GM12873 (cell line): ENCODE measurements at regions not wholly inside any gene's neighbourhood (a gene's known extent, or its start where the extent isn't known, plus 50 kb on each side); places are given as distances from the start of the nearest gene placed in this dataset.

ENCODE experiments used
- TF ChIP-seq, protein P1 (sequence below): IDR thresholded peaks from 2 replicates; pipeline ENCODE4 v1.5.1; 2012; ENCODE audit warnings: low read depth, mild to moderate bottlenecking, moderate library complexity, low read length, control low read depth; ENCODE audit not compliant: insufficient read depth; ENCODE audit errors: missing control alignments

- TF ChIP-seq, protein P1, sequence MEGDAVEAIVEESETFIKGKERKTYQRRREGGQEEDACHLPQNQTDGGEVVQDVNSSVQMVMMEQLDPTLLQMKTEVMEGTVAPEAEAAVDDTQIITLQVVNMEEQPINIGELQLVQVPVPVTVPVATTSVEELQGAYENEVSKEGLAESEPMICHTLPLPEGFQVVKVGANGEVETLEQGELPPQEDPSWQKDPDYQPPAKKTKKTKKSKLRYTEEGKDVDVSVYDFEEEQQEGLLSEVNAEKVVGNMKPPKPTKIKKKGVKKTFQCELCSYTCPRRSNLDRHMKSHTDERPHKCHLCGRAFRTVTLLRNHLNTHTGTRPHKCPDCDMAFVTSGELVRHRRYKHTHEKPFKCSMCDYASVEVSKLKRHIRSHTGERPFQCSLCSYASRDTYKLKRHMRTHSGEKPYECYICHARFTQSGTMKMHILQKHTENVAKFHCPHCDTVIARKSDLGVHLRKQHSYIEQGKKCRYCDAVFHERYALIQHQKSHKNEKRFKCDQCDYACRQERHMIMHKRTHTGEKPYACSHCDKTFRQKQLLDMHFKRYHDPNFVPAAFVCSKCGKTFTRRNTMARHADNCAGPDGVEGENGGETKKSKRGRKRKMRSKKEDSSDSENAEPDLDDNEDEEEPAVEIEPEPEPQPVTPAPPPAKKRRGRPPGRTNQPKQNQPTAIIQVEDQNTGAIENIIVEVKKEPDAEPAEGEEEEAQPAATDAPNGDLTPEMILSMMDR = no peak
Observed at GRCh38 chr14:34129927-34130552, 179.2 kb upstream of the EGLN3 start.

DNA sequence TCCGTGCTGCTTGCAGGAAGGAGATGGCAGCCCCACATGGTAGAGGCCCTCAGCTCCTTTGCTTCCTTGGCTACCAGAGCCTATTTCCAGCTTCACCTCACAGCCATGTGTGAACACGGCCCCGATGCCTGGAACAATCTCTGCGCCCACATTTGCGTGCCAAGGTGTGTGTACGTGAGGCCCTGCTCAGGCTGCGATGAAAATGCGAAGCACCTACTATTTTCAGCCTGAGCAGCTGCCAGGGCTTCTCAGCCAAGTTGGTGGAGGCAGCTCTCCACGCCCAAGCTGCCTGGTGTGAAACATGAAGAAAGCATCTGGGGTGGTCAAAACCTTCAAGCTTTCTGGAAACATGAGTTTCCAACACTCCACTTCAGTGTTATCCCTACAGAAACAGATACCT is 177.8 kb upstream of the EGLN3 start:
- TF ChIP-seq, protein P1 = no peak

DNA sequence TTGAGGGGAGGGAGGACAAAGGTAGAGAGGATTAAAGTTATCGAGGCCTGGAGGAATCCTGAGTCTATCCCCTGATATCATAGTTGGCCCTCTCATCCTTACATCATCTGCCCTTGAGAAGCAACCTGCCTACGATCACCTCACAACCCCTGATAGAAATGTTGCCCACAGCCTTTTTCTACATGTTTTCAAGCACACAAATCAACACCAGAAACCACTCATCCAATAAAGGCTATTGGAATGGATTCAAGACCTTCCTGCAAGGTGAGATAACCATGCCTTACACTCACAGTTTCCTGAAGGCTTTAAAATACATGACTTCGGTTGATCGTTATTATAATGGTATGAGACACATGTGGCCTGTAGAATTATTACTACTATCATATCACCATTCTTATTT is 175.7 kb upstream of the EGLN3 start:
- TF ChIP-seq, protein P1 = no peak

- TF ChIP-seq, protein P1 = no peak
Observed at GRCh38 chr14:34124585-34124984, 173.7 kb upstream of the EGLN3 start.

GRCh38 chr14:34122650-34123049 is 171.8 kb upstream of the EGLN3 start:
- TF ChIP-seq, protein P1 = no peak

DNA sequence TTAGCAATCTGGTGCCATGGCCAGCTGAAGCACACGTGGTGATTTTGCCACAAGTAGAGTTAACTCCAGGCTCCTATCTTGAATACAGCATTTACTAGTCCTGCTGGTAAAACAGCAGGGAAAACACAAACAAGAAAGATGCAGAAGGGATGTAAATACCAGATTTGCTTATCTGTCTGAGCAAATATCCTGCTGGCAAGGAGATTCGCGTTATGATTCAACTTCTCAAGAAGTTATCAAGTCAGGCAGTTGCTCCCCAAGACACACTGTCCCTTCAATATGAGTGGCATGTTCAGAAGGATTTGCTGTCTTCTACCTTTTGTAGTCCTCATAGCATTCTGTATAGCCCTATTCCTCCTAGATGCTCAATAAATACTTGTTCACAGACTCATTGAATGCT is 171.2 kb upstream of the EGLN3 start:
- TF ChIP-seq, protein P1 = no peak

DNA sequence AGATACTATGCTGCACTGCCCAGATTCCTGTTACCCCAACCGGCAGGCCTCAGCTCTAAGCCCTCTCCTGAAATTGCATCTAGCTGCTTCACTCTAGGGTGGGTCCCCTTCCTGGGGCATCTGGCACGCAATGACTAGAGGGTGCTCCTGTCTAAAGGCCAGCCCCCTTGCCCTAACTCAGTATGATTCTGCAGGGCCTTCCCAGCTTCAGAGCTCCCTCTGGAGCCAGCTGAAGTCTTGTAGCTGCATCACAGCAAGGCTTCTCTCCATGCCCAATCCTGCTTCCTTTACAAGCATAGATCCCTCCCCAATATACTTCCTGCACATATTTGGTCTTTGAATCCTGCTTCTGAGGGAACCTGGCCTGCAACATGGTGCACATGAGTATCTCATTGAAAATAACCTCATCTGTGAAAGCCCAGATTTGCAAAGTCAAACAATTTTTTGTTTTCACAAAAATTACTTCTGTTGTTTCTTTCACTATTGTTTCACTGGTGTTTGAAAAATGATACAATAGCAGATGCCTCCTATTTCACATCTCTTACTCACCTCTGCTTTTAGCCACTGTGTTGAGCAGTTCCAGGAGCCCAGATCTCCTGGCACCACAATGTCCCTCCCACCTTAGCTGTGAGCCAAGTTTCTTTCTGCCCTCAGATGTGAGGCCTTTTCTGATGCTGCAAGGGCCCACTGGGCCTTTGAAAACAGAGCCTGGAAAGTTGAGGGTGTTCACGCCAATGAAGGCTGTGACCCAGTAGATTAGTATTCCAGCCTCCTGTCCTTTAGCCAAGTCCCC is 169.5 kb upstream of the EGLN3 start:
- TF ChIP-seq, protein P1 = no peak
